ENCODE measurements at regions not wholly inside any gene's neighbourhood (a gene's known extent, or its start where the extent isn't known, plus 50 kb on each side); places are given as distances from the start of the nearest gene placed in this dataset.

GRCh38 chr1:87937831-87938395 is 609.2 kb downstream of the LMO4 start:
- DNase-seq, result no peak

GRCh38 chr1:87938631-87939030 is 610.0 kb downstream of the LMO4 start:
- no peak for DNase-seq

GRCh38 chr1:87939444-87939843 is 610.8 kb downstream of the LMO4 start:
- DNase-seq, result no peak

- DNase-seq, result no peak
These were observed 611.7 kb downstream of the LMO4 start for GRCh38 chr1:87940421-87940820.

- DNase-seq, result no peak
These were observed 612.8 kb downstream of the LMO4 start for GRCh38 chr1:87941337-87941946.

- no peak for DNase-seq
These were observed 613.5 kb downstream of the LMO4 start for GRCh38 chr1:87942165-87942564.

- DNase-seq, result no peak
These were observed 621.0 kb downstream of the LMO4 start for GRCh38 chr1:87949711-87950110.

- DNase-seq, result no peak
These were observed 621.7 kb downstream of the LMO4 start for GRCh38 chr1:87950369-87950768.

GRCh38 chr1:87951409-87951808 is 622.7 kb downstream of the LMO4 start:
- no peak for DNase-seq

GRCh38 chr1:87951852-87952251 is 623.2 kb downstream of the LMO4 start:
- no peak for DNase-seq

GRCh38 chr1:87953121-87953520 is 624.4 kb downstream of the LMO4 start:
- no peak for DNase-seq

GRCh38 chr1:87953732-87954344 is 625.2 kb downstream of the LMO4 start:
- DNase-seq, result peak; percentile 55

GRCh38 chr1:87955038-87955437 is 626.4 kb downstream of the LMO4 start:
- no peak for DNase-seq

- DNase-seq, result no peak
These were observed 627.4 kb downstream of the LMO4 start for GRCh38 chr1:87956072-87956471.

- DNase-seq, result no peak
These were observed 628.1 kb downstream of the LMO4 start for GRCh38 chr1:87956750-87957149.

GRCh38 chr1:87957331-87957730 is 628.7 kb downstream of the LMO4 start:
- no peak for DNase-seq

- DNase-seq, result no peak
These were observed 629.5 kb downstream of the LMO4 start for GRCh38 chr1:87958201-87958600.

- DNase-seq, result no peak
These were observed 630.0 kb downstream of the LMO4 start for GRCh38 chr1:87958716-87959115.

- no peak for DNase-seq
These were observed 630.6 kb downstream of the LMO4 start for GRCh38 chr1:87959236-87959635.

GRCh38 chr1:87961992-87962391 is 633.3 kb downstream of the LMO4 start:
- no peak for DNase-seq

GRCh38 chr1:87963556-87963955 is 634.9 kb downstream of the LMO4 start:
- no peak for DNase-seq

- DNase-seq, result no peak
These were observed 636.5 kb downstream of the LMO4 start for GRCh38 chr1:87965193-87965592.

GRCh38 chr1:87968197-87968955 is 639.7 kb downstream of the LMO4 start:
- no peak for DNase-seq

GRCh38 chr1:87969040-87969439 is 640.4 kb downstream of the LMO4 start:
- DNase-seq, result no peak

All from stimulated activated CD8-positive, alpha-beta memory T cell treated with anti-CD3 and anti-CD28 coated beads, Interleukin-4, amount 100 ng/mL, for 48 hours (primary cell).